Endothelial cell of umbilical vein (primary cell): ENCODE measurements at regions not wholly inside any gene's neighbourhood (a gene's known extent, or its start where the extent isn't known, plus 50 kb on each side); places are given as distances from the start of the nearest gene placed in this dataset.

Experiments
- BruUV-seq: library from RNA; stranded (reverse); fragments of 400-500 nt; replicated peaks from 2 replicates; lab custom pipeline; 2021; lab: Mats Ljungman, UMichigan
- CTCF ChIA-PET: fragments of 300-600, 350-600 bp; sonication (Branson Sonifier 250); formaldehyde crosslinking; loops from one replicate; lab custom pipeline; 2021; ENCODE audit warnings: antibody characterized with exemption, inconsistent platforms; lab: Charles Lee
- POLR2A ChIA-PET: fragments of 300-600, 350-600 bp; sonication (Branson Sonifier 250); formaldehyde crosslinking; loops from one replicate; lab custom pipeline; 2021; ENCODE audit warnings: antibody characterized with exemption, inconsistent platforms; lab: Charles Lee
- DNase-seq: peaks from one replicate; pipeline ENCODE4 v3.0.0-alpha.2; 2011; ENCODE audit warnings: low read depth, low spot score
- FAIRE-seq: peaks from 2 replicates; lab custom pipeline; 2011; peaks lifted over from hg19 to GRCh38; lab: Jason Lieb, UNC
- H2AFZ ChIP-seq: 2 replicates; pipeline ENCODE4 v1.6.0; 2012; ENCODE audit warnings: low read depth, low read length, control low read depth, inconsistent platforms
- H3K27ac ChIP-seq: 2 replicates; pipeline ENCODE4 v1.5.1; 2011; ENCODE audit warnings: low read depth, mild to moderate bottlenecking, control low read depth, low read length, moderate library complexity; ENCODE audit not compliant: insufficient read depth
- H3K27me3 ChIP-seq, 2 experiments: 2 replicates each; pipeline versions ENCODE4 v1.6.0 to v1.6.1; 2011; ENCODE audit warnings: low read length in 2 of 2, mixed read lengths in 1 of 2; ENCODE audit not compliant: control insufficient read depth in 2 of 2, insufficient read depth in 2 of 2
- H3K36me3 ChIP-seq, 2 experiments: 2 replicates in 1 of 2; 3 replicates in 1 of 2; pipeline ENCODE4 v1.5.1; 2011; ENCODE audit warnings: low read length in 2 of 2, mild to moderate bottlenecking in 1 of 2, moderate library complexity in 1 of 2; ENCODE audit not compliant: control insufficient read depth in 2 of 2, insufficient read depth in 2 of 2; ENCODE audit errors: extremely low read depth in 1 of 2
- H3K4me1 ChIP-seq: 3 replicates; pipeline ENCODE4 v1.5.1; 2011; ENCODE audit warnings: mild to moderate bottlenecking, low read length; ENCODE audit not compliant: control insufficient read depth, insufficient read depth; ENCODE audit errors: extremely low read depth
- H3K4me2 ChIP-seq: 2 replicates; pipeline ENCODE4 v1.6.1; 2011; ENCODE audit warnings: low read length, control low read depth, mixed read lengths; ENCODE audit not compliant: insufficient read depth
- H3K4me3 ChIP-seq, 3 experiments: fragments of 200-600 bp in 1 of 3; sonication (generic), shearing (Covaris generic) in 1 of 3; replicated peaks in 1 of 3; 2 replicates each; pipeline ENCODE4 v1.5.1; 2011 to 2016; ENCODE audit warnings: control low read depth in 3 of 3, low read length in 3 of 3, mild to moderate bottlenecking in 2 of 3, inconsistent platforms in 1 of 3, low read depth in 1 of 3, moderate library complexity in 1 of 3; ENCODE audit not compliant: insufficient read depth in 1 of 3
- H3K79me2 ChIP-seq: 2 replicates; pipeline ENCODE4 v1.6.0; 2012; ENCODE audit warnings: low read length, inconsistent platforms; ENCODE audit not compliant: control insufficient read depth, insufficient read depth
- H3K9ac ChIP-seq: replicated peaks from 2 replicates; pipeline ENCODE3; 2011; ENCODE audit warnings: low read length, control low read depth; ENCODE audit not compliant: insufficient read depth; ENCODE audit errors: extremely low read depth
- H3K9me1 ChIP-seq: replicated peaks from 3 replicates; pipeline ENCODE4 v1.6.0; 2011; ENCODE audit warnings: mild to moderate bottlenecking, low read length; ENCODE audit not compliant: control insufficient read depth, insufficient read depth; ENCODE audit errors: extremely low read depth
- H3K9me3 ChIP-seq: replicated peaks from 2 replicates; pipeline ENCODE4 v1.5.1; 2012; ENCODE audit warnings: low read length, inconsistent platforms; ENCODE audit not compliant: control insufficient read depth, insufficient read depth
- H4K20me1 ChIP-seq: replicated peaks from 2 replicates; pipeline ENCODE3; 2011; ENCODE audit warnings: mild to moderate bottlenecking, low read length; ENCODE audit not compliant: control insufficient read depth, insufficient read depth; ENCODE audit errors: extremely low read depth
- FOS ChIP-seq: IDR thresholded peaks from 2 replicates; pipeline ENCODE4 v1.6.1; 2011; ENCODE audit warnings: mild to moderate bottlenecking, low read length, moderate library complexity, borderline replicate concordance; ENCODE audit not compliant: insufficient read depth
- GATA2 ChIP-seq: IDR thresholded peaks from 2 replicates; pipeline ENCODE4 v1.7.0; 2011; ENCODE audit warnings: low read depth, mild to moderate bottlenecking, moderate library complexity, mixed read lengths, low read length; ENCODE audit not compliant: insufficient read length, insufficient read depth
- JUN ChIP-seq: IDR thresholded peaks from 2 replicates; pipeline ENCODE4 v1.6.1; 2011; ENCODE audit warnings: borderline replicate concordance, low read depth; ENCODE audit not compliant: insufficient read length, insufficient read depth
- MAX ChIP-seq: IDR thresholded peaks from 2 replicates; pipeline ENCODE4 v1.6.1; 2011; ENCODE audit not compliant: insufficient read depth, insufficient read length
- POLR2AphosphoS5 ChIP-seq: IDR thresholded peaks from 2 replicates; pipeline ENCODE4 v1.6.1; 2012; ENCODE audit warnings: low read depth, mild to moderate bottlenecking, control low read depth, low read length, moderate library complexity; ENCODE audit not compliant: insufficient read depth
- dilution Hi-C: fragments of 300-500 bp; cut with MboI; formaldehyde crosslinking; loops from one replicate; pipeline ENCODE4 v1.15.0; 2019; ENCODE audit warnings: low sequenced_read_pairs; ENCODE audit not compliant: extremely low pct_ligation_motif_present
- intact Hi-C: fragments of 100-400 bp; cut with micrococcal nuclease; formaldehyde crosslinking; loops from one replicate; pipeline ENCODE4 v1.10.0; 2022

- DNase-seq (no peak), FAIRE-seq (no peak)
- TF ChIP-seq FOS: no peak
- Histone ChIP-seq H3K9me1 (no peaks in the 10 kb centered on the region), H3K27ac (no peak overlapping the region), H4K20me1 (no peaks in the 10 kb centered on the region), H3K4me2 (no peak overlapping the region), H3K4me1 (no peaks in the 10 kb centered on the region), H3K4me3 (no peak overlapping the region), H3K9me3 (no peaks in the 10 kb centered on the region), H3K27me3 (no peaks in the 10 kb centered on the region), H3K79me2 (no peaks in the 10 kb centered on the region), H3K36me3 (no peaks in the 10 kb centered on the region), H3K9ac (no peak overlapping the region), H2AFZ (no peak overlapping the region)
- intact Hi-C loops: no loop called here
- no TSS peak for BruUV-seq
- dilution Hi-C loops: no loop called here
- ChIA-PET POLR2A (no interaction called here), CTCF (no interaction called here)
These were observed 208.8 kb upstream of the TBC1D5 start for GRCh38 chr3:17951241-17951640.

GRCh38 chr3:17949101-17949500, 206.7 kb upstream of the TBC1D5 start:
- no peaks in the 10 kb centered on the region for H3K27me3 ChIP-seq
- H4K20me1 ChIP-seq: no peaks in the 10 kb centered on the region
- no peaks in the 10 kb centered on the region for H3K4me1 ChIP-seq
- no peak overlapping the region for H3K9ac ChIP-seq
- no TSS peak for BruUV-seq
- no peaks in the 10 kb centered on the region for H3K79me2 ChIP-seq
- intact Hi-C loops (no loop called here), dilution Hi-C loops (no loop called here)
- H3K27ac ChIP-seq: no peak overlapping the region
- no peak overlapping the region for H3K4me3 ChIP-seq
- no peaks in the 10 kb centered on the region for H3K9me3 ChIP-seq
- no peaks in the 10 kb centered on the region for H3K36me3 ChIP-seq
- no peak overlapping the region for H2AFZ ChIP-seq
- FAIRE-seq (no peak), DNase-seq (no peak)
- CTCF ChIA-PET: no interaction called here
- H3K4me2 ChIP-seq: no peak overlapping the region
- no peaks in the 10 kb centered on the region for H3K9me1 ChIP-seq
- TF ChIP-seq MAX: no peak
- TF ChIP-seq JUN: no peak
- no peak for TF ChIP-seq POLR2AphosphoS5
- TF ChIP-seq FOS: no peak
- no peak for TF ChIP-seq GATA2
- POLR2A ChIA-PET: no interaction called here
